Osteoblast (primary cell): ENCODE measurements at regions not wholly inside any gene's neighbourhood (a gene's known extent, or its start where the extent isn't known, plus 50 kb on each side); places are given as distances from the start of the nearest gene placed in this dataset.
A peak's percentile ranks its signal among the peaks of the same experiment; 100 is the strongest.
"Not testable (repeated sequence)": the region's sequence is repeated elsewhere in the genome, so short reads cannot be mapped to it uniquely, and the experiment has no call there.

Source experiments
- DNase-seq: peaks from one replicate; pipeline ENCODE4 v3.0.0; 2011; ENCODE audit warnings: low spot score, mixed read lengths; ENCODE audit not compliant: insufficient read length; ENCODE audit errors: missing footprints
- H2AFZ ChIP-seq: 2 replicates; pipeline ENCODE4 v1.6.0; 2011; ENCODE audit warnings: mild to moderate bottlenecking, low read length
- H3K27ac ChIP-seq: 2 replicates; pipeline ENCODE4 v1.5.1; 2011; ENCODE audit warnings: mild to moderate bottlenecking, low read depth, low read length, moderate library complexity
- H3K27me3 ChIP-seq: 2 replicates; pipeline ENCODE4 v1.6.0; 2012; ENCODE audit warnings: mild to moderate bottlenecking, control low read depth, inconsistent platforms, low read length, moderate library complexity; ENCODE audit not compliant: insufficient read depth
- H3K36me3 ChIP-seq: 2 replicates; pipeline ENCODE4 v1.5.1; 2011; ENCODE audit warnings: mild to moderate bottlenecking, low read length, control low read depth, moderate library complexity; ENCODE audit not compliant: insufficient read depth
- H3K4me1 ChIP-seq: 2 replicates; pipeline ENCODE4 v1.5.1; 2011; ENCODE audit warnings: mild to moderate bottlenecking, low read length, control low read depth, moderate library complexity; ENCODE audit not compliant: insufficient read depth
- H3K4me2 ChIP-seq: 2 replicates; pipeline ENCODE4 v1.6.0; 2011; ENCODE audit warnings: mild to moderate bottlenecking, low read length; ENCODE audit not compliant: insufficient read depth
- H3K4me3 ChIP-seq: fragments of 200-600 bp; sonication (generic); 3 replicates; pipeline ENCODE4 v1.5.1; 2012; ENCODE audit warnings: mild to moderate bottlenecking, low read length, inconsistent platforms; ENCODE audit not compliant: insufficient read depth
- H3K79me2 ChIP-seq: 2 replicates; pipeline ENCODE4 v1.6.0; 2012; ENCODE audit warnings: mild to moderate bottlenecking, low read length, control low read depth, inconsistent platforms; ENCODE audit not compliant: insufficient read depth
- H3K9me3 ChIP-seq: 2 replicates; pipeline ENCODE4 v1.5.1; 2011; ENCODE audit warnings: low read depth, low read length, control low read depth
- H4K20me1 ChIP-seq: 2 replicates; pipeline ENCODE4 v1.6.0; 2012; ENCODE audit warnings: mild to moderate bottlenecking, low read length, control low read depth; ENCODE audit not compliant: insufficient read depth
- CTCF ChIP-seq: IDR thresholded peaks from 2 replicates; pipeline ENCODE4 v1.5.1; 2011; ENCODE audit warnings: mild to moderate bottlenecking, low read depth, low read length, moderate library complexity; ENCODE audit errors: extremely low read depth

GRCh38 chr2:163132850-163133249 is 294.3 kb upstream of the KCNH7 start:
- no peaks in the 10 kb centered on the region for H3K79me2 ChIP-seq
- no peaks in the 10 kb centered on the region for H4K20me1 ChIP-seq
- no peak overlapping the region for H3K27ac ChIP-seq
- no peaks in the 10 kb centered on the region for H3K4me1 ChIP-seq
- H3K27me3 ChIP-seq: no peaks in the 10 kb centered on the region
- H2AFZ ChIP-seq: no peak overlapping the region
- DNase-seq: no peak
- H3K4me2 ChIP-seq: no peak overlapping the region
- peak; percentile 45 for TF ChIP-seq CTCF
- H3K9me3 ChIP-seq: no peaks in the 10 kb centered on the region
- no peaks in the 10 kb centered on the region for H3K36me3 ChIP-seq
- no peak overlapping the region for H3K4me3 ChIP-seq

- DNase-seq, H3K4me1 ChIP-seq, H3K27me3 ChIP-seq, H3K27ac ChIP-seq, H3K9me3 ChIP-seq, H4K20me1 ChIP-seq, H3K4me3 ChIP-seq, H2AFZ ChIP-seq, H3K36me3 ChIP-seq, H3K79me2 ChIP-seq, H3K4me2 ChIP-seq: not testable (repeated sequence)
These were observed 293.6 kb upstream of the KCNH7 start for GRCh38 chr2:163132207-163132606.

- Histone ChIP-seq H3K4me2 (no peak overlapping the region), H3K27me3 (no peaks in the 10 kb centered on the region), H3K9me3 (no peaks in the 10 kb centered on the region), H2AFZ (no peak overlapping the region), H3K36me3 (no peaks in the 10 kb centered on the region), H3K4me3 (no peak overlapping the region), H3K79me2 (no peaks in the 10 kb centered on the region), H4K20me1 (no peaks in the 10 kb centered on the region), H3K27ac (no peak overlapping the region), H3K4me1 (no peaks in the 10 kb centered on the region)
- DNase-seq: no peak
- TF ChIP-seq CTCF: no peak
These were observed 285.0 kb upstream of the KCNH7 start for GRCh38 chr2:163123526-163123925.

GRCh38 chr2:163122257-163122656 is 283.7 kb upstream of the KCNH7 start:
- no peak for TF ChIP-seq CTCF

GRCh38 chr2:163121483-163121882 is 282.9 kb upstream of the KCNH7 start:
- no peak overlapping the region for H3K4me3 ChIP-seq
- no peaks in the 10 kb centered on the region for H4K20me1 ChIP-seq
- no peak overlapping the region for H3K27ac ChIP-seq
- H3K36me3 ChIP-seq: no peaks in the 10 kb centered on the region
- H3K79me2 ChIP-seq: no peaks in the 10 kb centered on the region
- H3K4me2 ChIP-seq: no peak overlapping the region
- no peaks in the 10 kb centered on the region for H3K9me3 ChIP-seq
- TF ChIP-seq CTCF: no peak
- H3K27me3 ChIP-seq: no peaks in the 10 kb centered on the region
- no peaks in the 10 kb centered on the region for H3K4me1 ChIP-seq
- no peak overlapping the region for H2AFZ ChIP-seq
- DNase-seq: no peak

More at GRCh38 chr2:163122257-163122656, 283.7 kb upstream of the KCNH7 start:
- H3K4me2 ChIP-seq: no peak overlapping the region
- H3K27ac ChIP-seq: no peak overlapping the region
- no peaks in the 10 kb centered on the region for H3K27me3 ChIP-seq
- no peaks in the 10 kb centered on the region for H3K4me1 ChIP-seq
- H4K20me1 ChIP-seq: no peaks in the 10 kb centered on the region
- no peaks in the 10 kb centered on the region for H3K36me3 ChIP-seq
- no peak overlapping the region for H3K4me3 ChIP-seq
- no peak for DNase-seq
- no peaks in the 10 kb centered on the region for H3K79me2 ChIP-seq
- H3K9me3 ChIP-seq: no peaks in the 10 kb centered on the region
- H2AFZ ChIP-seq: no peak overlapping the region
